ENCODE measurements at regions not wholly inside any gene's neighbourhood (a gene's known extent, or its start where the extent isn't known, plus 50 kb on each side); places are given as distances from the start of the nearest gene placed in this dataset.

- no peak for TF ChIP-seq GATA3 (IDR thresholded peaks at IDR 0.05; ENCODE audit: low read depth, low read length)
- no peak for TF ChIP-seq GATA2 (IDR thresholded peaks at IDR 0.05; ENCODE audit: low read depth, low read length)
These were observed 335.5 kb downstream of the NUAK1 start for GRCh38 chr12:105803292-105803691.

Data from SH-SY5Y (cell line).